Calu3 (cell line): ENCODE measurements at regions not wholly inside any gene's neighbourhood (a gene's known extent, or its start where the extent isn't known, plus 50 kb on each side); places are given as distances from the start of the nearest gene placed in this dataset.

Source experiments
- BruUV-seq: library from RNA; stranded (reverse); fragments of 400-500 nt; replicated peaks from 2 replicates; lab custom pipeline; 2021; lab: Mats Ljungman, UMichigan
- CTCF ChIA-PET: fragments of 300-600 bp; sonication (Branson Sonifier 250); formaldehyde crosslinking; loops from one replicate; lab custom pipeline; 2022; ENCODE audit warnings: antibody characterized with exemption; lab: Charles Lee
- DNase-seq: peaks from one replicate; pipeline ENCODE4 v3.0.0; 2022
- H3K27ac Mint-ChIP-seq: one replicate; pipeline ENCODE4 v1.8.0; 2022; ENCODE audit warnings: mixed read lengths; ENCODE audit not compliant: unreplicated experiment
- H3K27me3 Mint-ChIP-seq: one replicate; pipeline ENCODE4 v1.8.0; 2022; ENCODE audit warnings: mixed read lengths; ENCODE audit not compliant: unreplicated experiment
- H3K36me3 Mint-ChIP-seq: one replicate; pipeline ENCODE4 v1.8.0; 2022; ENCODE audit warnings: mild to moderate bottlenecking, moderate library complexity, mixed read lengths; ENCODE audit not compliant: insufficient read depth, unreplicated experiment
- H3K4me1 Mint-ChIP-seq: one replicate; pipeline ENCODE4 v1.8.0; 2022; ENCODE audit warnings: mild to moderate bottlenecking, low read depth, mixed read lengths; ENCODE audit not compliant: unreplicated experiment
- H3K4me3 Mint-ChIP-seq: one replicate; pipeline ENCODE4 v1.8.0; 2022; ENCODE audit warnings: mild to moderate bottlenecking, low read depth, moderate library complexity, mixed read lengths; ENCODE audit not compliant: unreplicated experiment
- H3K9me3 Mint-ChIP-seq: one replicate; pipeline ENCODE4 v1.8.0; 2022; ENCODE audit warnings: low read depth, mixed read lengths; ENCODE audit not compliant: unreplicated experiment
- CTCF ChIP-seq: fragments of 200-600 bp; IDR thresholded peaks from one replicate; pipeline ENCODE4 v1.8.0; 2022; ENCODE audit warnings: antibody characterized with exemption; ENCODE audit not compliant: unreplicated experiment
- intact Hi-C: fragments of 100-400 bp; cut with micrococcal nuclease; formaldehyde crosslinking; loops from one replicate; pipeline ENCODE4 v1.10.0; 2022; ENCODE audit not compliant: unreplicated experiment

- BruUV-seq, result no TSS peak
- H3K4me3 Mint-ChIP-seq, result no peak overlapping the region
- no peak for TF ChIP-seq CTCF
- no peaks in the 10 kb centered on the region for H3K9me3 Mint-ChIP-seq
- CTCF ChIA-PET, result no interaction called here
- DNase-seq, result no peak
- peaks cover 59% of the 10 kb centered on the region for H3K27me3 Mint-ChIP-seq
- H3K27ac Mint-ChIP-seq, result no peak overlapping the region
- no peaks in the 10 kb centered on the region for H3K36me3 Mint-ChIP-seq
- intact Hi-C loops, result no loop called here
- H3K4me1 Mint-ChIP-seq, result peaks cover 24% of the 10 kb centered on the region
Measured at GRCh38 chr9:75616841-75617566, 273.5 kb upstream of the PCSK5 start.

GRCh38 chr9:75623462-75623861 lies 267.0 kb upstream of the PCSK5 start:
- CTCF ChIA-PET, result no interaction called here
- H3K27me3 Mint-ChIP-seq, result peaks cover 36% of the 10 kb centered on the region
- H3K9me3 Mint-ChIP-seq, result no peaks in the 10 kb centered on the region
- no TSS peak for BruUV-seq
- H3K36me3 Mint-ChIP-seq, result no peaks in the 10 kb centered on the region
- TF ChIP-seq CTCF, result no peak
- no peak for DNase-seq
- intact Hi-C loops, result no loop called here
- no peaks in the 10 kb centered on the region for H3K4me1 Mint-ChIP-seq
- no peak overlapping the region for H3K27ac Mint-ChIP-seq
- H3K4me3 Mint-ChIP-seq, result no peak overlapping the region

- no peak for TF ChIP-seq CTCF
- intact Hi-C loops, result no loop called here
- CTCF ChIA-PET, result interaction anchor here (0.8 kb wide), 1 partner anchor 230 kb away, joined by 4 read pairs; no protein-coding TSS in a partner anchor
- H3K27me3 Mint-ChIP-seq, result peaks cover 48% of the 10 kb centered on the region
- no TSS peak for BruUV-seq
- no peak for DNase-seq
- no peaks in the 10 kb centered on the region for H3K36me3 Mint-ChIP-seq
- peaks cover 4% of the 10 kb centered on the region for H3K9me3 Mint-ChIP-seq
- H3K4me3 Mint-ChIP-seq, result no peak overlapping the region
- no peaks in the 10 kb centered on the region for H3K4me1 Mint-ChIP-seq
- no peak overlapping the region for H3K27ac Mint-ChIP-seq
Measured at GRCh38 chr9:75624998-75625397, 265.5 kb upstream of the PCSK5 start.

- Mint-ChIP-seq H3K4me3 (no peak overlapping the region), H3K4me1 (no peaks in the 10 kb centered on the region), H3K36me3 (no peaks in the 10 kb centered on the region), H3K9me3 (peaks cover 4% of the 10 kb centered on the region), H3K27ac (no peak overlapping the region), H3K27me3 (peaks cover 40% of the 10 kb centered on the region)
- TF ChIP-seq CTCF, result no peak
- CTCF ChIA-PET, result no interaction called here
- no peak for DNase-seq
- intact Hi-C loops, result no loop called here
- no TSS peak for BruUV-seq
Measured at GRCh38 chr9:75626860-75627259, 263.6 kb upstream of the PCSK5 start.
